ENCODE measurements at regions not wholly inside any gene's neighbourhood (a gene's known extent, or its start where the extent isn't known, plus 50 kb on each side); places are given as distances from the start of the nearest gene placed in this dataset.

- TF ChIP-seq POLR2A (IDR thresholded peaks at IDR 0.05): no peak
- TF ChIP-seq, protein P1, sequence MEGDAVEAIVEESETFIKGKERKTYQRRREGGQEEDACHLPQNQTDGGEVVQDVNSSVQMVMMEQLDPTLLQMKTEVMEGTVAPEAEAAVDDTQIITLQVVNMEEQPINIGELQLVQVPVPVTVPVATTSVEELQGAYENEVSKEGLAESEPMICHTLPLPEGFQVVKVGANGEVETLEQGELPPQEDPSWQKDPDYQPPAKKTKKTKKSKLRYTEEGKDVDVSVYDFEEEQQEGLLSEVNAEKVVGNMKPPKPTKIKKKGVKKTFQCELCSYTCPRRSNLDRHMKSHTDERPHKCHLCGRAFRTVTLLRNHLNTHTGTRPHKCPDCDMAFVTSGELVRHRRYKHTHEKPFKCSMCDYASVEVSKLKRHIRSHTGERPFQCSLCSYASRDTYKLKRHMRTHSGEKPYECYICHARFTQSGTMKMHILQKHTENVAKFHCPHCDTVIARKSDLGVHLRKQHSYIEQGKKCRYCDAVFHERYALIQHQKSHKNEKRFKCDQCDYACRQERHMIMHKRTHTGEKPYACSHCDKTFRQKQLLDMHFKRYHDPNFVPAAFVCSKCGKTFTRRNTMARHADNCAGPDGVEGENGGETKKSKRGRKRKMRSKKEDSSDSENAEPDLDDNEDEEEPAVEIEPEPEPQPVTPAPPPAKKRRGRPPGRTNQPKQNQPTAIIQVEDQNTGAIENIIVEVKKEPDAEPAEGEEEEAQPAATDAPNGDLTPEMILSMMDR (IDR thresholded peaks at IDR 0.05): no peak
These were observed 110.5 kb upstream of the COL11A1 start for GRCh38 chr1:103218821-103219220.
